GM12872 (cell line): ENCODE measurements at regions not wholly inside any gene's neighbourhood (a gene's known extent, or its start where the extent isn't known, plus 50 kb on each side); places are given as distances from the start of the nearest gene placed in this dataset.

ENCODE experiments used
- CTCF ChIP-seq: IDR thresholded peaks from 3 replicates; pipeline ENCODE4 v1.5.1; 2011; ENCODE audit warnings: low read depth, mild to moderate bottlenecking, low read length, moderate library complexity; ENCODE audit not compliant: insufficient read depth

- no peak for TF ChIP-seq CTCF
These were observed 315.0 kb downstream of the SEC23A start for GRCh38 chr14:38788060-38788459.

- no peak for TF ChIP-seq CTCF
These were observed 316.1 kb downstream of the SEC23A start for GRCh38 chr14:38786921-38787320.

GRCh38 chr14:38777401-38777800, 325.6 kb downstream of the SEC23A start:
- TF ChIP-seq CTCF, result no peak

- no peak for TF ChIP-seq CTCF
These were observed 327.0 kb downstream of the SEC23A start for GRCh38 chr14:38775986-38776385.

GRCh38 chr14:38774162-38774561, 328.9 kb downstream of the SEC23A start:
- no peak for TF ChIP-seq CTCF

GRCh38 chr14:38770251-38770650, 332.8 kb downstream of the SEC23A start:
- TF ChIP-seq CTCF, result no peak

GRCh38 chr14:38762845-38763244, 340.2 kb downstream of the SEC23A start:
- no peak for TF ChIP-seq CTCF

GRCh38 chr14:38762426-38762825, 340.6 kb downstream of the SEC23A start:
- TF ChIP-seq CTCF, result no peak
